HFF-Myc (cell line): ENCODE measurements at regions not wholly inside any gene's neighbourhood (a gene's known extent, or its start where the extent isn't known, plus 50 kb on each side); places are given as distances from the start of the nearest gene placed in this dataset.

Experiments
- DNase-seq: peaks from one replicate; pipeline ENCODE4 v3.0.0-alpha.2; 2011; ENCODE audit warnings: low read depth; ENCODE audit errors: extremely low read depth
- H3K4me3 ChIP-seq: replicated peaks from 2 replicates; pipeline ENCODE4 v1.5.1; 2011; ENCODE audit warnings: low read depth, mild to moderate bottlenecking, control low read depth, low read length
- CTCF ChIP-seq: IDR thresholded peaks from 2 replicates; pipeline ENCODE4 v1.5.1; 2012; ENCODE audit warnings: mild to moderate bottlenecking, low read depth, low read length, control low read depth; ENCODE audit errors: missing control alignments

GRCh38 chr11:70668204-70669202, 270.2 kb downstream of the CTTN start:
- DNase-seq, result no peak
- H3K4me3 ChIP-seq, result no peak overlapping the region
- no peak for TF ChIP-seq CTCF

- DNase-seq, result no peak
- H3K4me3 ChIP-seq, result no peak overlapping the region
- no peak for TF ChIP-seq CTCF
Observed at GRCh38 chr11:70669281-70669680, 271.0 kb downstream of the CTTN start.

- no peak overlapping the region for H3K4me3 ChIP-seq
- TF ChIP-seq CTCF, result no peak
- DNase-seq, result no peak
Observed at GRCh38 chr11:70669871-70670675, 271.7 kb downstream of the CTTN start.

- no peak for DNase-seq
- TF ChIP-seq CTCF, result no peak
- H3K4me3 ChIP-seq, result no peak overlapping the region
Observed at GRCh38 chr11:70670676-70671034, 272.3 kb downstream of the CTTN start.

GRCh38 chr11:70671083-70671482, 272.8 kb downstream of the CTTN start:
- no peak for DNase-seq
- TF ChIP-seq CTCF, result no peak
- H3K4me3 ChIP-seq, result no peak overlapping the region

- no peak for TF ChIP-seq CTCF
- no peak overlapping the region for H3K4me3 ChIP-seq
- DNase-seq, result no peak
Observed at GRCh38 chr11:70671611-70672010, 273.3 kb downstream of the CTTN start.
